WERI-Rb-1 (cell line): ENCODE measurements at regions not wholly inside any gene's neighbourhood (a gene's known extent, or its start where the extent isn't known, plus 50 kb on each side); places are given as distances from the start of the nearest gene placed in this dataset.
"Not testable (repeated sequence)": the region's sequence is repeated elsewhere in the genome, so short reads cannot be mapped to it uniquely, and the experiment has no call there.

Experiments
- DNase-seq: peaks from one replicate; pipeline ENCODE4 v3.0.0-alpha.2; 2020
- H3K27ac ChIP-seq: fragments of 250-450 bp; sonication (Bioruptor Pico); 2 replicates; pipeline ENCODE4 v1.5.1; 2020; ENCODE audit warnings: mild to moderate bottlenecking, moderate library complexity
- H3K27me3 ChIP-seq: fragments of 250-450 bp; sonication (Bioruptor Pico); 2 replicates; pipeline ENCODE4 v1.5.1; 2021; ENCODE audit warnings: mild to moderate bottlenecking, low read depth, moderate library complexity; ENCODE audit not compliant: insufficient read depth, severe bottlenecking
- H3K36me3 ChIP-seq: fragments of 250-450 bp; sonication (Bioruptor Pico); 2 replicates; pipeline ENCODE4 v1.5.1; 2020; ENCODE audit warnings: mild to moderate bottlenecking, moderate library complexity
- H3K4me3 ChIP-seq: 2 replicates; pipeline ENCODE4 v1.5.1; 2011; ENCODE audit warnings: low read depth, mild to moderate bottlenecking, control low read depth, low read length
- H3K9me3 ChIP-seq: fragments of 250-450 bp; sonication (Bioruptor Pico); 2 replicates; pipeline ENCODE4 v1.5.1; 2021; ENCODE audit warnings: mild to moderate bottlenecking, moderate library complexity; ENCODE audit not compliant: severe bottlenecking
- TF ChIP-seq, protein P1 (sequence below): IDR thresholded peaks from 2 replicates; pipeline ENCODE4 v1.5.1; 2011; ENCODE audit warnings: low read depth, mild to moderate bottlenecking, control low read depth, inconsistent platforms, low read length

DNA sequence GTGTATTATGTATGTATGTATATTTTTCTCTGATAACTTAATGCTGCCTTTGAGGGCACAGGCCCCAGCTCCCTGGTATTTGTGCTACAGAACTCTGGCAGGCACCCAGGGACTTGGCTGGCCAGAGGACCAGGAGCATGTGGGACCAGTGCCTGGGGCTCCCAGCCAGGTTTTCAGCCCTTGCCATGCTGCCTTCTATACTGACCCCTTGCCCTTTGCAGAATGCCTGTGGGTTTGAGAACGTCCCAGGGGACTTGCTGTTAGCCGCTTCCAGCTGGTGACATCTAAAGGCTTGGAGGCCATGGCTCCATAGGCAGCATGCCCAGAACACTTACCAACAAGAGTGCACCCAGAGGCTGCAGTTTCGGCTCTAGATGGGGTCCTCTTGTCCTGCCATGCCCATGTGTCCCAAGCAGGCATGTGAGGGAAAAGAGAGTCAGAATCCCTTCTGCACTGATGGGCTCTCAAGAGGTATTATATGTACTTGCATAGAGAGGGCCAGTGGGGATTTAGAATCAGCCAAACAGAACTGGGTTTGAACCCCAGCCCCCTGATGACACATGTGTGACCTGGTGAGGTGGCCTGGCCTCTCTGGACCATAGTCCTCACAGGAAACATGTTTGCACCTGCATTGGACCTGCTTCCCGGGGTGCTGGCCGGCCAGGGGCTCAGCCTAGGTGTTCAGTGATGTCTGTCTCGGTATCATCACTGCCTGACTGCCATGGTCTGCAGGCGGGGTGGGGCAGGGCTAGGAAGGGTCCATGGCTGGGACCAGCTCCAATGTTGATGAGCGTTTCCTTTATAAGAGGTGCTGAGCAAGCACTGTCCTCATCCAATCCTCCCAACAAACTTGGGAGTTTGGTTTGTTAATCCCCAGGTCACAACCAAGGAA lies 119.2 kb upstream of the FHL2 start:
- TF ChIP-seq, protein P1, sequence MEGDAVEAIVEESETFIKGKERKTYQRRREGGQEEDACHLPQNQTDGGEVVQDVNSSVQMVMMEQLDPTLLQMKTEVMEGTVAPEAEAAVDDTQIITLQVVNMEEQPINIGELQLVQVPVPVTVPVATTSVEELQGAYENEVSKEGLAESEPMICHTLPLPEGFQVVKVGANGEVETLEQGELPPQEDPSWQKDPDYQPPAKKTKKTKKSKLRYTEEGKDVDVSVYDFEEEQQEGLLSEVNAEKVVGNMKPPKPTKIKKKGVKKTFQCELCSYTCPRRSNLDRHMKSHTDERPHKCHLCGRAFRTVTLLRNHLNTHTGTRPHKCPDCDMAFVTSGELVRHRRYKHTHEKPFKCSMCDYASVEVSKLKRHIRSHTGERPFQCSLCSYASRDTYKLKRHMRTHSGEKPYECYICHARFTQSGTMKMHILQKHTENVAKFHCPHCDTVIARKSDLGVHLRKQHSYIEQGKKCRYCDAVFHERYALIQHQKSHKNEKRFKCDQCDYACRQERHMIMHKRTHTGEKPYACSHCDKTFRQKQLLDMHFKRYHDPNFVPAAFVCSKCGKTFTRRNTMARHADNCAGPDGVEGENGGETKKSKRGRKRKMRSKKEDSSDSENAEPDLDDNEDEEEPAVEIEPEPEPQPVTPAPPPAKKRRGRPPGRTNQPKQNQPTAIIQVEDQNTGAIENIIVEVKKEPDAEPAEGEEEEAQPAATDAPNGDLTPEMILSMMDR, result no peak

DNA sequence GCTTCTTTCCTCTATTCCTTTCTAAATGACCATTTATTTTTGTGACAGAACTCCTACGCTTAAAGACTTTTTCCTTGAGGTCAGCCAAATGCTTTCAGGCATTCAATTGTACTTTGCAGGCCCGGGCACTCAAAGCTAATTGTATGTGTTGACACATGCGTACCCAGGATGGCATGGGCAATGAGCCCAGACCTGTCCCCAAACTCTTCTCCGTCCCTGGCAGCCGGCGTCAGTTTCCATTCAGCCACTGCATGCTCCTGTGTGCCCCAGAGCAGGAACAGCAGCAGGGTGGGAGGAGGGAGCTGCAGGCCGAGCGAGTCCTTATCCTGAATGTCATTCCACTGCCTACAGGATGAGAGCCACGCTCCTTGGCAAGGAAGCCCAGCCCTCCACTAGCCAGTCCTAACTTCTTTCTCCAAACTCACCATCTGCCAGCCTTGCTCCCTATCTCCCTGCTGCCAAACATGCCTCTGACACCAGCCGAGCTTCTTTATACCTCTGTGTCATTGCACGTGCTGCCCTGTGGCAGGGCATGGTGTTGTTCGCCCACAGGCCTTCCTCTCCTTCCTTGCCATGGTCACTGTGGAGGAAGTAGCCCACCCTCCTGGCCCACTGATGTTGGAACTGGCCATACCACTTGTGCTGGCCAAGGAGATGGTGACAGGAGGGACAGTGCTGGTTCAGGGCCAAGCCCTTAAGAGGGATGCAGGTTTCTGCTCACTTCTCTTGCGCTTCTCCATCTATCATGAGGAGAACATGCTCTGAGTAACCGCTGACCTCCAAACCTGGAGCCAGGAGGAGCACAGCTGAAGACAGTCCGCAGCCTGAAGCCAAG lies 116.9 kb upstream of the FHL2 start:
- no peaks in the 10 kb centered on the region for H3K9me3 ChIP-seq
- no peaks in the 10 kb centered on the region for H3K36me3 ChIP-seq
- TF ChIP-seq, protein P1, result no peak
- H3K27ac ChIP-seq, result no peak overlapping the region
- H3K4me3 ChIP-seq, result no peak overlapping the region
- no peaks in the 10 kb centered on the region for H3K27me3 ChIP-seq
- no peak for DNase-seq

More for the DNA sequence above, 119.2 kb upstream of the FHL2 start:
- Histone ChIP-seq H3K27me3 (no peaks in the 10 kb centered on the region), H3K4me3 (no peak overlapping the region), H3K36me3 (no peaks in the 10 kb centered on the region), H3K9me3 (no peaks in the 10 kb centered on the region), H3K27ac (no peak overlapping the region)
- no peak for DNase-seq

DNA sequence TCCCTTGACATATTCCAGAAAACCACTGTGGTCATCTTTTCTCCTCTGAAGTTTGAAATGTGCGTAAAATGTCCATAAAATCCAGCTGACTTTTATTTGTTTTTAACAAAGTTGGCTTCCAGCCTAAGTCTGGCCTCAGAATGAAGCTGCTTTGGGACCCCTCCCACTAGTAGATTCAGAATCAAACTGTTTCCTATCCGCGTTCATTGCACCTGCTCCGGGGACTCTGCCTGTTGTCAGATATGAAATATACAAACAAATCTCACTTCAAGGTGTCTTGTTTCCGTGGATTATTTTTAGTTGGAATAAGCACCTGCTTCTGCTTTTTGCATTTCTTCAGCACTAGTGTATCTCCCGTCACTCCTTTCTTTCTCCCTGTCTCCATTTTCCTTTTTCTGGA lies 115.7 kb upstream of the FHL2 start:
- TF ChIP-seq, protein P1, result no peak
- Histone ChIP-seq H3K4me3 (no peak overlapping the region), H3K9me3 (no peaks in the 10 kb centered on the region), H3K27ac (no peak overlapping the region), H3K27me3 (no peaks in the 10 kb centered on the region), H3K36me3 (no peaks in the 10 kb centered on the region)
- no peak for DNase-seq

DNA sequence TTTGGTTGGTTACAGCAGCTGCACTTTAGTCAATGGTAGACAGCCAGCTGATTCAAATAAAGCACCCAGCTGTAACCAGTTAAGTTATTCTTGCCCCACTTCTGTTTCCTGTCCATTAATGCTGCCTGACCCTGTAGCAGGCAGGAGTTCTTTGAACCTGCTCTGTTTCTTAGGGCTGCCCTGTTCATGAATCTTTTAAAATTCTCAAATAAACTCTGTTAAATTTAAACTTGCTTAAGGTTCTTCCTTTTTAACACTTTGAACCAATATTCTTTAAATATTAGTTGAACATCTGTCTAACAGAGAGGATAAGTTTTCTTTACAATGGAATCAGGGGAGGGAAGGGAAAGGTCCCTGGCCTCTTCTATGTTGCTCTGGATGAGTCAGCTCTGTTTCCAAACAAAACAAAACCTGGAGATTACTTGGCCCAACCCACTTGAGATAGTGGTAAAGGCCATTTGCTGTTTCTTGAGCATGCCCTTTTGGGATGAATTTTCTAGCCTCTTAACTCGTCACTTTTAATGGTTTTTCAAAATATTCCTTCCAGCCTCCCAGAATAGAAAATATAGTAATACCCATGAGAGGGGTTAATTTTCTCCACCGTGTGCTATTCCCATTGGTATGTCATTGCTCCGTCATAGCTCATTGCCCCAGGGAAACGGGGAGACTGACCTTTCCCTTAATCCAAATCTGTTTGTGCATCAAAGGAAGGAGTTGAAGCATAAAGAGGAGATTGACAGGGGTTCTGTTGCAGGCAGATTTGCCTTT lies 112.1 kb upstream of the FHL2 start:
- no peaks in the 10 kb centered on the region for H3K27me3 ChIP-seq
- TF ChIP-seq, protein P1, result no peak
- H3K36me3 ChIP-seq, result no peaks in the 10 kb centered on the region
- no peak overlapping the region for H3K27ac ChIP-seq
- H3K9me3 ChIP-seq, result no peaks in the 10 kb centered on the region
- no peak overlapping the region for H3K4me3 ChIP-seq
- DNase-seq, result no peak

DNA sequence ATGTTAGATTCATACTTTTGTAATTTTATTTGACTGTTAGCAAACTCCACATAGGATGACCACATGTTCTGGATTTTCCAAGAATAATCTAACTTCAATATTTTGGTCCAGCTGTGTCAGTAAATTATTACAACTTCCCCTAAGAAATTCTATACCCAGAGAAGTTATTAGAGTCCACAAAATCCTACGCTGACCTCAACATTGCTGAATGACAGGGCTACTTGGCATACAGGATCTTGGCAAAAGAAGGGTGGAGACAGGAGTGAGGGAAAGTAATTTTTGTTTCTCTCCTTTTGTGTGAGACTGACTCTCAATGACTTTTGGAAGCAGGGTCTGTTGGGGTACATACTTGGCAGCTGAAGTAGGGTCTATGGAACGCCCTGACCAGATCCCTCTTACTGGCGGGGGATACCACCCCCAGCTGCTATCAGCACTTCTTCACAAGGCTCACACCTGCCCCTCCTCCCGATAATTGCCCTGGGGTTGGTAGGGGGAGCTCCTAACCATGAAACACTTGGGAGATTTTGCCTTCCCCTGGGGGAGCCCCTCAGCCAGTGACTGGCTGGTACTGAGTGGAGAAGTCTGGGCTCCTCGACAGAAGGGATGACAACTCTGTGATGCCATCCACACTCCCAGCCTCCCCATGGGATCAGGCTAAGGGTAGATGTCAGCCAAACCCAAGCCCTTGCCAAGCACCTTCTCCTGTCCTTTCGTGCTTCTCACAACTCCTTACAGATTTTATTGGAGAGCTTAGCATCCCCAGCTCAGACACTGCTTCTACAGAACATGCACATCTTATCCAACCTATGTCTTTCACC lies 110.6 kb upstream of the FHL2 start:
- TF ChIP-seq, protein P1, result no peak

DNA sequence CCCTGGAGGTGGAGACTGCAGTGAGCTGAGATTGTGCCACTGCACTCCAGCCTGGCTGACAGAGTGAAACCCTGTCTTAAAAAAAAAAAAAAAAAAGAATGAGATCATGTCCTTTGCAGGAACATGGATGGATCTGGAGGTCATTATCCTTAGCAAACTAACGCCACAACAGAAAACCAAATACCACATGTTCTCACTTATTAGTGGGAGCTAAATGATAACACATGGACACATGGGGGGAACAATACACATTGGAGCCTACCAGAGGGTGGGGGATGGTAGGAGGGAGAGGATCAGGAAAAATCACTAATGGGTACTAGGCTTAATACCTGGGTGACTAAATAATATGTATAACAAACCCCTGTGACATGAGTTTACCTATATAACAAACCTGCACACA lies 108.0 kb upstream of the FHL2 start:
- H3K27me3 ChIP-seq, H3K27ac ChIP-seq, H3K36me3 ChIP-seq, H3K9me3 ChIP-seq, H3K4me3 ChIP-seq, DNase-seq: not testable (repeated sequence)

More for the DNA sequence above, 110.6 kb upstream of the FHL2 start:
- Histone ChIP-seq H3K36me3 (no peaks in the 10 kb centered on the region), H3K9me3 (no peaks in the 10 kb centered on the region), H3K27me3 (no peaks in the 10 kb centered on the region), H3K27ac (no peak overlapping the region), H3K4me3 (no peak overlapping the region)
- DNase-seq, result no peak
